IMR-90 (cell line): ENCODE measurements at regions not wholly inside any gene's neighbourhood (a gene's known extent, or its start where the extent isn't known, plus 50 kb on each side); places are given as distances from the start of the nearest gene placed in this dataset.

Experiments
- ATAC-seq: fragments of 200-7000 bp; cut with Tn5 transposase; 2 replicates; pipeline ENCODE4 v1.9.1; 2020; ENCODE audit warnings: low read depth, mild to moderate bottlenecking, moderate library complexity
- BruUV-seq: library from RNA; stranded (reverse); fragments of 400-500 nt; replicated peaks from 2 replicates; lab custom pipeline; 2021; lab: Mats Ljungman, UMichigan
- CTCF ChIA-PET: fragments of 300-600 bp; formaldehyde crosslinking; extraction: SDS; loops from one replicate; lab custom pipeline; 2021; ENCODE audit warnings: antibody characterized with exemption; lab: Yijun Ruan, JAX
- POLR2A ChIA-PET: fragments of 300-600 bp; sonication (Branson Sonifier 250); formaldehyde crosslinking; loops from one replicate; lab custom pipeline; 2022; ENCODE audit warnings: antibody characterized with exemption; ENCODE audit not compliant: unreplicated experiment; lab: Charles Lee
- DNase-seq: peaks from one replicate; pipeline ENCODE4 v3.0.0; 2013
- H2AFZ ChIP-seq: replicated peaks from 2 replicates; pipeline ENCODE3; 2013; ENCODE audit warnings: low read length, mild to moderate bottlenecking; ENCODE audit not compliant: poor library complexity
- H2AK5ac ChIP-seq: 2 replicates; pipeline ENCODE4 v1.6.1; 2013; ENCODE audit warnings: low read depth, low read length, inconsistent platforms
- H2AK9ac ChIP-seq: replicated peaks from 2 replicates; pipeline ENCODE3; 2013; ENCODE audit warnings: mild to moderate bottlenecking, low read depth, low read length, moderate library complexity; ENCODE audit not compliant: poor library complexity
- H2BK120ac ChIP-seq: 2 replicates; pipeline ENCODE4 v1.6.1; 2013; ENCODE audit warnings: low read depth, low read length, inconsistent platforms
- H2BK15ac ChIP-seq: 3 replicates; pipeline ENCODE4 v1.6.1; 2013; ENCODE audit warnings: low read depth, low read length, inconsistent platforms
- H2BK20ac ChIP-seq: 2 replicates; pipeline ENCODE4 v1.6.1; 2013; ENCODE audit warnings: low read depth, mild to moderate bottlenecking, inconsistent platforms, low read length, moderate library complexity
- H2BK5ac ChIP-seq: 2 replicates; pipeline ENCODE4 v1.6.1; 2013; ENCODE audit warnings: mild to moderate bottlenecking, low read depth, low read length, inconsistent platforms; ENCODE audit not compliant: poor library complexity, severe bottlenecking
- H3K14ac ChIP-seq: replicated peaks from 2 replicates; pipeline ENCODE4 v1.6.1; 2013; ENCODE audit warnings: low read depth, low read length, inconsistent platforms
- H3K18ac ChIP-seq: 2 replicates; pipeline ENCODE4 v1.6.1; 2013; ENCODE audit warnings: low read depth, low read length, control low read depth
- H3K23ac ChIP-seq: 2 replicates; pipeline ENCODE4 v1.6.1; 2013; ENCODE audit warnings: low read depth, low read length, inconsistent platforms
- H3K27ac ChIP-seq: 2 replicates; pipeline ENCODE4 v1.5.1; 2013; ENCODE audit warnings: mild to moderate bottlenecking, control low read depth, low read length; ENCODE audit not compliant: insufficient read depth
- H3K27me3 ChIP-seq: 2 replicates; pipeline ENCODE4 v1.6.1; 2013; ENCODE audit warnings: low read length; ENCODE audit not compliant: control insufficient read depth, insufficient read depth
- H3K36me3 ChIP-seq: 2 replicates; pipeline ENCODE4 v1.6.1; 2013; ENCODE audit warnings: low read length, mixed read lengths; ENCODE audit not compliant: control insufficient read depth, insufficient read depth
- H3K4ac ChIP-seq: 2 replicates; pipeline ENCODE4 v1.6.1; 2013; ENCODE audit warnings: low read depth, low read length, inconsistent platforms
- H3K4me1 ChIP-seq: 2 replicates; pipeline ENCODE4 v1.6.1; 2013; ENCODE audit warnings: low read length, mixed read lengths; ENCODE audit not compliant: control insufficient read depth, insufficient read depth
- H3K4me2 ChIP-seq: 2 replicates; pipeline ENCODE4 v1.6.1; 2013; ENCODE audit warnings: low read depth, mild to moderate bottlenecking, control low read depth, low read length, moderate library complexity
- H3K4me3 ChIP-seq: 2 replicates; pipeline ENCODE4 v1.5.1; 2013; ENCODE audit warnings: low read depth, mild to moderate bottlenecking, control low read depth, low read length, moderate library complexity; ENCODE audit not compliant: insufficient read depth
- H3K56ac ChIP-seq: 2 replicates; pipeline ENCODE4 v1.6.1; 2013; ENCODE audit warnings: low read length, inconsistent platforms; ENCODE audit not compliant: insufficient read depth; ENCODE audit errors: extremely low read depth
- H3K79me1 ChIP-seq, 2 experiments: 2 replicates each; pipeline ENCODE4 v1.6.1; 2013; ENCODE audit warnings: low read length in 2 of 2, inconsistent platforms in 1 of 2, low read depth in 1 of 2
- H3K9ac ChIP-seq: 2 replicates; pipeline ENCODE4 v1.6.1; 2013; ENCODE audit warnings: low read depth, low read length, control low read depth
- H3K9me1 ChIP-seq: 2 replicates; pipeline ENCODE4 v1.6.1; 2013; ENCODE audit warnings: low read length, inconsistent platforms; ENCODE audit not compliant: insufficient read depth
- H3K9me3 ChIP-seq: 2 replicates; pipeline ENCODE4 v1.6.1; 2013; ENCODE audit warnings: low read length; ENCODE audit not compliant: control insufficient read depth, insufficient read depth
- H4K20me1 ChIP-seq: 2 replicates; pipeline ENCODE4 v1.6.1; 2013; ENCODE audit warnings: low read length, inconsistent platforms; ENCODE audit not compliant: insufficient read depth
- H4K5ac ChIP-seq: 2 replicates; pipeline ENCODE4 v1.6.1; 2013; ENCODE audit warnings: mild to moderate bottlenecking, low read depth, low read length, control low read depth
- H4K8ac ChIP-seq, 2 experiments: 2 replicates each; pipeline ENCODE4 v1.6.1; 2013; ENCODE audit warnings: low read depth in 2 of 2, low read length in 2 of 2, control low read depth in 1 of 2, inconsistent platforms in 1 of 2
- H4K91ac ChIP-seq: 2 replicates; pipeline ENCODE4 v1.6.1; 2013; ENCODE audit warnings: low read depth, low read length, inconsistent platforms; ENCODE audit not compliant: insufficient read depth
- CTCF ChIP-seq: conservative IDR thresholded peaks from 2 replicates; pipeline ENCODE4 v1.5.1; 2012; ENCODE audit warnings: mild to moderate bottlenecking, low read depth, low read length, improper control_type of control experiment
- FOS ChIP-seq: fragments of 150-350 bp; IDR thresholded peaks from 2 replicates; pipeline ENCODE4 v1.6.1; 2016; ENCODE audit warnings: low read depth, low read length
- NFE2L2 ChIP-seq: fragments of 150-350 bp; IDR thresholded peaks from 2 replicates; pipeline ENCODE4 v1.6.1; 2016; ENCODE audit warnings: low read depth, mild to moderate bottlenecking, low read length
- RCOR1 ChIP-seq: IDR thresholded peaks from 2 replicates; pipeline ENCODE4 v1.6.1; 2012; ENCODE audit warnings: mild to moderate bottlenecking, low read length, improper control_type of control experiment; ENCODE audit not compliant: insufficient replicate concordance
- USF2 ChIP-seq: fragments of 150-350 bp; IDR thresholded peaks from 2 replicates; pipeline ENCODE4 v1.6.1; 2017; ENCODE audit warnings: mild to moderate bottlenecking, antibody characterized with exemption, low read length, low read depth
- WGBS, 2 experiments: methylation state at CpG; one replicate each; pipeline versions ENCODE4 v1.1.5 to v1.1.7; 2013; ENCODE audit warnings: missing lambda C conversion rate in 2 of 2; ENCODE audit not compliant: insufficient read length in 1 of 2; ENCODE audit errors: extremely low coverage in 2 of 2; 5-methylcytosine and 5-hydroxymethylcytosine counted together
- dilution Hi-C: fragments of 300-500 bp; cut with HindIII; formaldehyde crosslinking; loops from one replicate; pipeline ENCODE4 v1.14.3; 2018; ENCODE audit warnings: low sequenced_read_pairs; ENCODE audit not compliant: unreplicated experiment
- in situ Hi-C: fragments of 300-500 bp; cut with MboI; formaldehyde crosslinking; loops from 3 replicates; pipeline ENCODE4 v1.14.3; 2019; ENCODE audit warnings: low sequenced_read_pairs, inconsistent platforms, mixed read lengths
- intact Hi-C: fragments of 100-400 bp; cut with micrococcal nuclease; formaldehyde crosslinking; loops from 2 replicates; pipeline ENCODE4 v1.10.0; 2022

DNA sequence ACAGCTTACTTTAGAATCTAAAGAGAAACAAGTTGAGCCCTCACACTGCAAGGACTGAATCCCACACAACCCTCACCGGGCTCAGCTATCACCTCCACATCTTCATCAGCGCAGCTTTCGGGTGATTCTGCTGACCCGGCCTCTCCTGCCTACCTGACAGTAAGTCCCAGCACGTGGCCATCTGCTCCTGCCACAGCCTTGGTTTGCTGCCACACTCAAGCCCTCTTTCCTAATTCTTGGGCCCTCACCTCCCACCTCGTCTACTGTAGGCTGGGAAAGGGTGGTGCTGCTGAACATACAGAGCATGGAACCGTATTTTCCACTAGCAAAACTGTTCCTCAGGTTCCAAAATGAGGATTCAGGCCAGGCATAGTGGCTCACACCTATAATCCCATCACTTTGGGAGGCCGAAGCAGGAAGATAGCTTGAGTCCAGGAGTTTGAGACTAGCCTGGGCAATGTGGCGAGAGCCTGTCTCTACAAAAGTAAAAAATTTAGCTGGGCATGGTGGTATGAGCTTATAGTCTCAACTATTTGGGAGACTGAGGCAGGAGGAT lies 55.3 kb upstream of the HAAO start:
- CTCF ChIA-PET: no interaction called here
- in situ Hi-C loops (loop anchor here (25.0 kb wide), 1 partner anchor 715 kb away; no protein-coding TSS in a partner anchor), dilution Hi-C loops (no loop called here), intact Hi-C loops (no loop called here)
- Histone ChIP-seq H3K4ac (peak overlapping the region; percentile 31; the same call in 1 of the 2 replicates), H3K4me2 (no peak overlapping the region), H4K5ac (no peak overlapping the region), H2AFZ (no peak overlapping the region), H4K20me1 (peaks cover 3% of the 10 kb centered on the region; the same call in 1 of the 2 replicates), H3K9ac (no peak overlapping the region), H2BK120ac (peak overlapping the region; percentile 48), H2BK15ac (no peak overlapping the region), H3K36me3 (no peaks in the 10 kb centered on the region), H2AK5ac (peak overlapping the region; percentile 62; the same call in 1 of the 2 replicates), H3K4me1 (peaks cover 18% of the 10 kb centered on the region), H3K79me1 (no peaks in the 10 kb centered on the region), H2BK20ac (no peak overlapping the region), H3K14ac (no peak overlapping the region), H4K91ac (no peak overlapping the region; the same call in 1 of the 2 replicates), H2AK9ac (no peak overlapping the region), H3K18ac (no peak overlapping the region), H2BK5ac (no peak overlapping the region), H3K56ac (no peak overlapping the region), H3K4me3 (no peak overlapping the region), H3K27me3 (peaks cover 9% of the 10 kb centered on the region; the same call in 1 of the 2 replicates), H3K23ac (no peak overlapping the region), H4K8ac (no peak overlapping the region), H3K9me3 (no peaks in the 10 kb centered on the region), H3K27ac (no peak overlapping the region), H3K9me1 (peaks cover 8% of the 10 kb centered on the region)
- 100% methylated on average over 3 of the region's 9 CpGs; no CpG with 5 or more reads in 1 of the 2 experiments for WGBS, 2 experiments
- TF ChIP-seq FOS (no peak), RCOR1 (no peak), CTCF (no peak), NFE2L2 (no peak), USF2 (no peak)
- ATAC-seq: no peak
- POLR2A ChIA-PET: interaction anchor here (0.5 kb wide), 1 partner anchor 379 kb away, joined by 8 read pairs; the partner anchor contains the start of gene ZFP36L2
- no TSS peak for BruUV-seq
- DNase-seq: no peak
